ENCODE measurements at regions not wholly inside any gene's neighbourhood (a gene's known extent, or its start where the extent isn't known, plus 50 kb on each side); places are given as distances from the start of the nearest gene placed in this dataset.

- TF ChIP-seq POLR2AphosphoS5 (IDR thresholded peaks at IDR 0.05; ENCODE audit: low read depth, low read length) (no peak), CTCF (IDR thresholded peaks at IDR 0.05) (no peak)
Measured at GRCh38 chr1:229041946-229042345, 229.0 kb upstream of the RAB4A start.

All from Panc1 (cell line).